GM21786 (cell line): ENCODE measurements at regions not wholly inside any gene's neighbourhood (a gene's known extent, or its start where the extent isn't known, plus 50 kb on each side); places are given as distances from the start of the nearest gene placed in this dataset.
"Not testable (repeated sequence)": the region's sequence is repeated elsewhere in the genome, so short reads cannot be mapped to it uniquely, and the experiment has no call there.

ENCODE experiments used
- ATAC-seq: cut with Tn5 transposase; IDR thresholded peaks from one replicate; pipeline ENCODE4 v1.9.1; 2021; ENCODE audit not compliant: unreplicated experiment

DNA sequence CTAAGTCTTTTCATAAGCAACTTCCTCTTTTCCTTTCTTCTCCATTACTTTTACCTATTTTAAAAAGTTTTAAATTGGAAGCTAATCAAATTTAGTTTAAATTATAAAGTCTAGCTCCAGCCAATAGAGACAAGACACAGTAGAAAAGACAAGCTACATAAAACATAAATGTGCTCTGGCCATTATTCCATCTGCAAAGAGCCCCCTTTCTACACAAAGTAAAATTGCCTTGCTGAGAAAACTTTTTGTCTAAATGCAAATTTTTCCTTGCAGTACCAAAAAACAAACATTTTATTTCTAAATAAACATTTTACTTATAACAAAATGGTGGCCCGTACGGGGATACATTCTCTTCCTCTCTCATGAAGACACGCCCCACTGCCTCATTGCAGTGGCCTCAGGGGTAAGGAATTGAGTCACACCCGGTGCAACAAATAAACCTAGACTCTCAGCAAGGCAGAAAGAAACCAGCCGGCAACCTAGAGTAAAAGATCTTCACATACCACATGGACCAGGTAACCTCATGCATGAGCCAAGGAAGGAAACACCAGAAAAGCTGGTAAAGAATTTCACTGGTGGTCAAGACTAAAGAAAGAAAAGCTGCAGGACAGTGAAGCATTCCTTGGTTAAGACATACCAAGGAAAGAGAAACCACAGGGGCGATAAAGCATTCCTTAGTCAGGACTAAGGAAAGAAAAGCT is 71.6 kb upstream of the ZNF746 start:
- ATAC-seq: no peak

DNA sequence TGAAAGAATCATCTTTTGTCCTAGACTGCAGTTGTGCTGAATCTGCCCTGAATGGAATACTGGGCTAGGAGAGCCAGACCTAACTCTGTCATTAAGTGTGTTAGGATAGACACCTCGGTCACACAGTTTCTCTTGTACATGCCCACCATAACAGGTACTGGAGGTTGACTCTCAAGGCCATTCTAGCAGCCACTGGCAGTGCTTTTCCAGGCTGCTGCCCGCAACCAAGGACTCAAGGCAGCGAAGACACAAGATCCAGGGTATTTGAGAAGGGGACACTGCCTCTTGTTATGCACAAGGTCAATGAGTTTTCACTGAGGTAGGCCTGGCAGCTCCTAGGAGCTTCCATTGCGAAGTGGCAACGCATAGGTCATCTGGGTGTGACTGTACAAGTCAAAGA is 70.6 kb upstream of the ZNF746 start:
- no peak for ATAC-seq

GRCh38 chr7:149566103-149566502 is 68.5 kb upstream of the ZNF746 start:
- no peak for ATAC-seq

GRCh38 chr7:149565096-149565382 is 67.4 kb upstream of the ZNF746 start:
- no peak for ATAC-seq

GRCh38 chr7:149564340-149565095 is 66.9 kb upstream of the ZNF746 start:
- ATAC-seq: no peak

DNA sequence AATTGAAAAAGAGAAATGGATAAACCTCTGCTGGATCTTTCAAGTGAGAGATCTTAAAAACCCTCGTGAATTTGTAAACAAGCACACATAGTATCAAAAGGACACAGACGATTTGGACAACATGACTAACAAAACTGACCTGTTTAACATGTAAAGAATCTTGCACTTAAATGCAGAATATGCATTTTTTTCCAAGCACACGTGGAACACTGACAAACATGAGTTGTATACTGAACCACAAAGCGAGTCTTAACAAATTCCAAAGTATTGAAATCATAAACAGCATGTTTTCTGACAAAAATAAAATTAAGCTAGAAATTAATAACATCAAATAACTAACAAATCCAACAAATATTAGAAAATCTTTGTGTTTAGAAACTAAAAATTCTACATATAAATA is 65.0 kb upstream of the ZNF746 start:
- ATAC-seq: no peak

DNA sequence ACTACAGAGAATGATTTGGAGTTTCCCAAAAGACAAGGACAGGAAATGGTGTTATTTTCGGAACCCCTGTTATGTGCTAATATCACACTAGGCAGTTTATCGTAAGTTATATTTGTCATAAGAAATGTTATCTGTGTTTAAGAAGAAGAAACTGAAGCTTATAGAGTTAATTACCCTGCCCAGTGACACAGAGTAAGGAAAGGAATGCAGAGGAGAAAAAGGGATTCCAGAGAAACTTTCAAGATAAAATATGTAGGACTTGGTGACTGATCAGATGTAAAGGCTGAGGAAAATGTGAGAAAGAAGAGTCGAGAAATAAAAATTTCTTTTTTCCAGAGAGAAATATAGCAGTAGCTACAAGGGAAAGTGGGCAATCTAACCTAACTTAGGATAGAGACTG is 63.5 kb upstream of the ZNF746 start:
- ATAC-seq: no peak

GRCh38 chr7:149559711-149560110 is 62.1 kb upstream of the ZNF746 start:
- ATAC-seq: no peak

- ATAC-seq: no peak
Measured at GRCh38 chr7:149558149-149558861, 60.7 kb upstream of the ZNF746 start.

DNA sequence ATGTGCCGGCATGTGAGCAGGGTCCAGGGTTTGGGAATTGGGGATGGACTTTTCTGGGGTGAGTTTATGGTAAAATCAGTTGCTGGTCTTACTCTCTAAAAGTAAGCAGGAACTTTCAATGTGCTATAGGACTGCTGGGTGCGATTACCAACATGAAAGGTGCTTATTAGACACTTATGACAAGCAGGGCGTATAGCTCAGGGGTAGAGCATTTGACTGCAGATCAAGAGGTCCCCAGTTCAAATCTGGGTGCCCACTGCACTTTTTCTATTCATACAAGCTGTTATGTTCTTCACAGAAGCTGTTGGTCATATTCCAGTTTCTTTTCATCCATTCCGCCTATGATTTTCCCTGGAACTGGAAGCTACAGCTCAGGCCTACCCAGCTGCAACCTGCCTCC is 58.9 kb upstream of the ZNF746 start:
- not testable (repeated sequence) for ATAC-seq

GRCh38 chr7:149554821-149555220 is 57.2 kb upstream of the ZNF746 start:
- ATAC-seq: not testable (repeated sequence)

- ATAC-seq: not testable (repeated sequence)
Measured at GRCh38 chr7:149553991-149554390, 56.4 kb upstream of the ZNF746 start.

- no peak for ATAC-seq
Measured at GRCh38 chr7:149552799-149553198, 55.2 kb upstream of the ZNF746 start.
